GM21529 (cell line): ENCODE measurements at regions not wholly inside any gene's neighbourhood (a gene's known extent, or its start where the extent isn't known, plus 50 kb on each side); places are given as distances from the start of the nearest gene placed in this dataset.
A peak's percentile ranks its signal among the peaks of the same experiment; 100 is the strongest.

Source experiments
- ATAC-seq: cut with Tn5 transposase; IDR thresholded peaks from one replicate; pipeline ENCODE4 v1.9.1; 2021; ENCODE audit not compliant: unreplicated experiment

DNA sequence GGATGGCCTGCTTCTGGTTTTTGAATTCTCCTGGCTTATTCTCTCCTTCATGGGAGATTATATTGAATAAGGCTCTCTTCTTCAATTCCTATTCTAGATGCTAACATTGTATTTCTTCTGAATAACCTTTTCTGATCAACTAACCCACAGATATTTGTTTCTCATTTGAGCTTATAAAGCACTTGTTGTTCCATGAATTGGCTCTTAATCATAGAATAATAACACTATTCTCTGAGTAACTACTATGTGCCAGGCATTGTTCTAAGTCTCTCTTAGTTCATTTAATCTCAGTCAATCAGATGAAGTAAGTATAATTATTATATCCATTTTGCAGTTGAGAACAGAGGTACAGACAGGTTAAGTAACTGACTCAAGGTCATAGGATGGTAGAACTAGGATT, 136.3 kb upstream of the MLIP start:
- ATAC-seq = no peak

DNA sequence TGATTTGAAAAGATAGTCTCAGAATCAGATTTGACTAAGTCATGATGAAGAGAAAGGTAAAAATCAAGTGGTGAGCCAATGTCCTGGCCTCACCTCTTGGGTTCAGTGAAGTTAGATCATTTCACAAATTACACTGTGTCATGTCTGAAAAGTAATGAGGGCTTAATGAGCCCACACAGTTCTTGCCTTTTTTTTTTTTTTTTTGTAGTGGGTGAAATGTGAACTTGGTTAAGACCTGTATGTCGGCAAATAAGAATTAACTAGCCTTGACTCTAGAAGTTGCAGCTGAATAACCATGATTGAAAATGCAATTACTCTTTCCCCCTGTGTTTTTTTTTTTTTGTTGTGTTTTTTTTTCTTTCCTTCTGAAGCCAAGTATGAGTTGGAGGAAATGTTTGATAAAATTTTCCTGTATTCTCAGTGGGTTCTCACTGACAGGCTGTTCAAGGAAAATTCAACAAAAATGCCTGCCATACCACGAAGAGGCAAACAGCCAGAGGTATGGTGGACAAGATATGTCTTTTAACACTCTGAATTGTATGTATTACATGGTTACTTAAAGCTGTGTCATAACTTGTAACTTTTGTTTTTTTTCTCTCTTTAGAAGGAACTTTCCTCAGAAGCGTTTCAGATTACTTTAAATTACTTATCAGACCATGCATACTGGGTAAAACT, 135.2 kb upstream of the MLIP start:
- ATAC-seq = no peak

- no peak for ATAC-seq
Measured at GRCh38 chr6:53977551-53977950, 133.7 kb upstream of the MLIP start.

DNA sequence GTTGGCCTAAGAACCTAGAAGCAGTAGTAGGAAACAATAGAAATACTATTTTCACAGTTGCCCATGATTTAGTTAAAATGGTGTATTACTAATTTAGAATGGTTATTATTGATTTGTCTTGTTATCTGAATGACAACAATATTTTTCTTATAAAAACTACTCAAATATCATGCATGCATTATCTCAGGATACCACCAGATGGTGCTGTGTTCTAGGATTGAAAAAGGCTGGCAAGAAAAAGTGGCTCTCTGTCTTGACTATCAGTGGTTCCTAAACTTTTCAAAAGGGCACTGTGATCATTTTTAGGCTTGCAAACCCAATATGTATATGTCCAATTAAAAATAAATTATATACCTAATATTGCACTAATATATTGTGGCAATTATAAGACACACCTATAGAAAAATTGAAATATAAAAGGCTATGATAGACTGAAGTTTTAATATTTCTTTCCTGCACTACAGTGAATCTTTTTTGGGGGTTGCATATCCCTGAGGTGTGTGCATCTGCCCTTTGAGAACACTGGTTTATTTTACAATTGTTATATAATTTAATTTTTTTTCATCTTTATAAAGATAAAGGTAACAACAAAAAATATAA, 131.7 kb upstream of the MLIP start:
- ATAC-seq = no peak

- ATAC-seq = no peak
Measured at GRCh38 chr6:53982366-53983050, 128.7 kb upstream of the MLIP start.

DNA sequence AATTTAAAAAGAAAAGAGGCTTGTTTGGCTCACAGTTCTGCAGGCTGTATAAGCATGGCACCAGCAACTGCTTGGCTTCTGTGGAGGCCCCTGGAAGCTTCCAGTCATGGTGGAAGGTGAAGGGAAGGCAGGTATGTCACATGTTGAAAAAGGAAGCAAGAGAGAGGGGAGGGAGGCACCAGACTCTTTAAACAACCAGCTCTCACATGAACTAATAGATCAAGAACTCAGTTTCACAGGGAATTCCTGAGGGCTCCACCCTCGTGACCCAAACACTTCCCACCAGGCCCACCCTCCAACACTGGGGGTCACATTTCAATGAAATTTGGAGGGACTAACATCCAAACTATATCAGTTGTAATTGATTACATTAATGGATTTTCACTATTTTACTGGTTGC, 127.9 kb upstream of the MLIP start:
- ATAC-seq = no peak

GRCh38 chr6:53984163-53984562, 127.1 kb upstream of the MLIP start:
- no peak for ATAC-seq

GRCh38 chr6:53984581-53984980, 126.7 kb upstream of the MLIP start:
- no peak for ATAC-seq

GRCh38 chr6:53985366-53985765, 125.9 kb upstream of the MLIP start:
- ATAC-seq = no peak

DNA sequence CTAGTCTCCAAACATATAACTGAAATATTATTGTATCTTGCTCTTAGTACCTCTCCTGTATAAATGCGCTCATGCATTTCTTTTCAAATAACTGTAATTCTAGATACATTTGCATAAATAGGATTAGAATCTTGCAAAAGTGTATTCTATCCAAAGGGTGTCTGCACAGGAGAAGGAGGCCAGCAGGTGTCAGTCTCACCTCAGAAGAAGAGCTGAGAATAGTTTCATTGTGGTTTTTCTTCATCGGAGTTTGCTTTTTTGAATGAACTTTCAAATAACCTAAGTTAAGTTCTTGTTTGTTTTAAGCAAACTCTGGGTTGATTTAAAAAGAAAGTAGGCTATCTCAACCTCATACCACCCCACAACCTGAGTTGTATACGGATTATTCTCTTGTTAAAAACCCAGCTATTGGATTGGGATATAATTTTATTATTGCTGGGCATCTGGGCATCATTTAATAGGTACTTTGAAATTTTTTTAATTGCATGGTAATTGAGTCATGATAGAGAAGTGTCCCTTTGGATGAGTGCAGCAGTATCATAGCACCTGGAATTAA, 125.0 kb upstream of the MLIP start:
- peak; percentile 58 for ATAC-seq

DNA sequence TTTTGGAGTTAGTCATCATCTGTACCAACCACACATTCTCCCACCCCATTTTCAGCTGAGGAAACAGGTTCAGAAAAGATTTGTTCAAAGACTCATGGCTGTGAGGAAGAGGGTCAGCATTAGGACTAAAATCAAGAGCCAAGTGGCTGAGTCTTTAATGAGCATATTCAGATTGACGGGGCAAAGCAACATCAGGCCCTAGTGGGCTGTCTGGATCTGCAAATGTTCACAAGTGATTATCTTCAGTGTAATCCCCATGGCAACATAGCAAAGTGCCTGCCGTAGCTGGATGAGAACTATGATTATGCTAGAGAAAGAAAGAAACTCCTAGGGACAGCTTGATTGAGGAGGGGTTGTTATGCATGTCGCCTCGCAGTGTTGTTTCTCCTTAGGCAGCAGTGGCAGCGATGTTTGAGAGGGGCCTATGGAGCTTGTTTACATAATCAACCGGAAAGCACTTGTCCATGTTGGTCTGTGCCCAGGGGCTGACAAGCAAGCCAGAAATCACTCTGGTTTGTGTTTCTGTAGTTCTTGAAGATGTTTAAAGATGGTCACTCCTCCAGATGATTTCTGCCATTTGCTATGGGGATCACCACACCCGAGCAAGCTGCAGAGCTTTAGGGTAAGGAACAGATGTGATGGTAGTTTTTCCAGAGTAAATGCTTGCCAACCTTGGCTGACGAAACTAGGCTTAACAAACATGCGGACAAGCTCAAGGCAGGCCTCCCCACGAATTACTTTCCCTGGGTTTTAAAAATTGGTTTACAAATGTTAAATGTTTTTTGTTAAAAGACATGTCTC, 124.3 kb upstream of the MLIP start:
- no peak for ATAC-seq

DNA sequence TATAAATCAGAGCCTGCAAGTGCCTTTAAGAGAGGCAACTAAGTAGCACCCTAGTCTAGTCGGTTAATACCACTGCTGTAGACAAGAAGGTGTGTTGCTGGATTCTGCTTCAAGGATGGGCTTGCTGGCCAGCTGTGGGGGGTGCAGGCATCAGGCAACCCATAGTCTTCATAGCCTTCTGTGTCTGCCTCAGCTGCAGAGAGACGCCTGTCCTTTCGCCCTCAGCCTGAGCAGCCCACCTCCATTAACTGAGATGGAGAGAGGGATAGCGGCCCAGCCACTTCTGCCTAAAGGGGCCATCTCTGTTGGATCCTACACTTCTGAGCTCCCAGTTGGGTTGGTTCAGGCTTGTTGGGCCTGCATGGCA, 123.7 kb upstream of the MLIP start:
- no peak for ATAC-seq

- ATAC-seq = no peak
Measured at GRCh38 chr6:53989504-53989903, 121.7 kb upstream of the MLIP start.

DNA sequence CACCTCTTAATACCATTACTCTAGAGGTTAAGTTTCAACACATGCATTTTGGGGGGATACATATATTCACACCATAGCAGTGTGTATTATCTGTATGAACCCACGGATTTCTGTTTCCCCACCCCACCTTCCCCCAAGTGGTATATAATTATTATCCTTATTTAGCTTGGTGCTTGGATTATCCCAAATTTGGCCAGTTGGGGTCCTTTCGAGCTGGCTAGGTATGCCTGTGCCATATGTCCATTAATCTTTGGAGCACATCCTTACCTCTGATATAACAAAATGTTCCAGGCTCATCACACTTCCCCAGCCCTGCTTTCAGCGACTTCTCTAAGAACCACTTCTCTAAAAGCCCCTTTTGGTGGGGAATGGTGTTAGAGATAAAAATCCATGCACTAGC, 118.7 kb upstream of the MLIP start:
- no peak for ATAC-seq

- no peak for ATAC-seq
Measured at GRCh38 chr6:53994201-53994600, 117.0 kb upstream of the MLIP start.

DNA sequence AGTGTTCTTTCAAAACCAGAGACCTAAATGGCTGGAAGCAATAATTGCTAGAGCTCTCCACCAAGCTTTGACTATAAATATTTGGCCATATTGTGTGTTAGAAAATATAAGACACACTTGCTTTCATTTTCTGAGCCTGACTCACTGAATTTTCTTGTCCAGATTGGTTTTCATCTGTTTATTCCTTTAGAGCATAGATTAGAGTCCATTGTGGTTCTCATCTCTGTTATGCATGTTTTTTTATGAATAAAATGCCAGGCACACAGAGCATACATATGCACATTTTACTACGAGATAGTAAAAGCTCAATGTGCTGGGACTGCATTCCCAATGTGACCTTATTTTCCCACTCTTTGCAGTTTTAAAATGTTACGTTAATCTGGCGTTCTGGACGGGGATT, 115.3 kb upstream of the MLIP start:
- no peak for ATAC-seq

DNA sequence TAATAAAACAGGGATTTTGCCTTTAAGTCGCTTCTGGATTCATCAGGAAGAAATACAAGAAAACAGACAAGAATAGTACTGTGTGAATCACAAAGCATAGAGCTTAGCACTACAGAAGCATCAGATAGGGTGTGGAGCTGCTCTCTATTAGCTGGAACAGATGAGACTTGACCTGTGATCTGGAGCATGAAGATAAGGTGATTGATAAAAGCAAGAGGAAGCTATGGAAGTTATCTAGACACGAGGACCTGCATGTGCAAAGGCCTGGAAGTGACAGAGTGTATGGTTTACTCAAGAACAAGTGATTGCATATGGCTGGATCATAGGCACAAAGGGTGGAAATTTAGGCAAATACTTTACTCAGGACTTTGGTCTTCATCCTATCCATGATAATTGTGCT, 112.9 kb upstream of the MLIP start:
- no peak for ATAC-seq

DNA sequence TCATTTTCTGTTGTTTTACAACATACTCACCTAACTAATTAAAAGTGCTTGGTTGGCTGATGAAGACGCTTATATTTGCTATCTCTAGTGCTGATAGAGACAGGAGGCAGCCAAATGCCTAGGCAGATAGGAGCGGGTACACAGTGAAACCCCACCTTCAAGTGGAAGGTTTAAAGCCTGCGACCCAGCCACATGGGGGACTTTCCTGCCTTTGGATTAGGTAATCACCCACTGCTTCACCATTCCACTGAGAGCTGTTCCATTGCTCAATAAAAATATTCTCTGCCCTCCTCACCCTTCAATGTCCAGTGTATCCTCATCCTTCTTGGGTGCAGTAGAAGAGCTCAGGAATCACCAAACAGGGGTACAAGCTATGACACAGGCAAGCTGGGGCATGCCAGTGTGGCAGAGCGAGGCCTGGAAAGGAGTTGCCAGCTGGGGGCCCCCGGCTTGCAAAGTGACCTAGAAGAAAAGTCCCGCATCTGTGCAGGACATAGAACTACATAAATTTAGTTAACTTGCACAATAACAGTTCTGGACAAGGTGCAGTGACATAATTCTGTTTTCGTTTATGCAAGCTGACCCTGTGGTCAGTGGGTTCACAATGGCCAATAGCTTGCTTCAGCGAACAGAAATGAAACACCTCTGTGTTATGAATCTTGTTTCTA, 112.0 kb upstream of the MLIP start:
- no peak for ATAC-seq

GRCh38 chr6:54002116-54002515, 109.1 kb upstream of the MLIP start:
- no peak for ATAC-seq

DNA sequence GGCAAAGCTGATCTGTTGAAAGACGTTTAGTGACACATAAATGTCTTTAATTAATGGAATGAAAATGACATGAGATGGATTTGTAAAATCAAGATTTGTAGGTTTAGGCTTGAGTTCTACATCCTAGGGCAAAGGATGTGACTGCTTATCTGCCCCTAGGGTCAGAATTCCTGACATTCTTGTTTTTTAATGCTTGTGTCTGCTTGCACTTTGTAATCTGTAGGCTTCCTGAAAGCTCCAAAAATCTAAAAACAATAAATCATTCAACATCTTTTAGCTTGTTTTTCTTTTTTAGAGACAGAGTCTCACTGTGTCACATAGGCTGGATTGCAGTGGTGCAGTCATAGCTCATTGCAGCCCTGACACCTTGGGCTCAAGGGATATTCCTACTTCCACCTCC, 107.9 kb upstream of the MLIP start:
- no peak for ATAC-seq

DNA sequence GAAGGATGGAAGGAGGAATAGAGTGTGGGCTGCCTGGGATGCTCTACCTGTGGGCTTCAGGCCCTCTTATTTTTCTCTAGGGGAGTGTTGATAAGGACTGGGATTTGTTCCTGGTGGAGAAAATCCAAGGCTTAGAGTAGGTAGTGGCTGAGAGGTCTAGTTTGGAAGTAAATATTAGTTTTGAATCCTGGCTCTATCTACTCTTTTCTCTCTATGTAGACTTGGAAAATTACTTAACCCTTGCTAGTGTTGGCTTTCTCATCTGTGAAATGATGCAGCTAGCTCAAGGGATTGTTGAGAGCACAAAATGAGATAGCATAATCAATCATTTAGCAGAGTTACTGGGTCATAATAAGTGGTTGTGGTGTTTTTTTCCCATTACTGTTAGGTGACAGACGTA, 102.7 kb upstream of the MLIP start:
- ATAC-seq = no peak
